ENCODE measurements at regions not wholly inside any gene's neighbourhood (a gene's known extent, or its start where the extent isn't known, plus 50 kb on each side); places are given as distances from the start of the nearest gene placed in this dataset.

- H3K4me3 ChIP-seq (ENCODE audit: low read depth, poor library complexity, severe bottlenecking), result no peak overlapping the region
- intact Hi-C loops (cut with DNase I; ENCODE audit: low total_unique reads), result no loop called here
- TF ChIP-seq POLR2A (IDR thresholded peaks at IDR 0.05) (no peak), CTCF (IDR thresholded peaks at IDR 0.05) (no peak)
- WGBS, 2 donors, result 86 to 89% methylated on average over 3 of the region's 3 CpGs
- DNase-seq (ENCODE audit: low spot score in 2 of 2), result no peak
Observed at GRCh38 chr11:105245781-105246315, 106.3 kb upstream of the CARD18 start.

- DNase-seq (ENCODE audit: low spot score in 2 of 2), result peak in 1 of 2 donors; percentile 17
- H3K4me3 ChIP-seq (ENCODE audit: low read depth, poor library complexity, severe bottlenecking), result no peak overlapping the region
- intact Hi-C loops (cut with DNase I; ENCODE audit: low total_unique reads), result no loop called here
- TF ChIP-seq CTCF (IDR thresholded peaks at IDR 0.05) (no peak), POLR2A (IDR thresholded peaks at IDR 0.05) (no peak)
- WGBS, 2 donors, result 57 to 58% methylated on average over 4 of the region's 4 CpGs
Observed at GRCh38 chr11:105244160-105244825, 104.7 kb upstream of the CARD18 start.

GRCh38 chr11:105241136-105241535, 101.6 kb upstream of the CARD18 start:
- H3K4me3 ChIP-seq (ENCODE audit: low read depth, poor library complexity, severe bottlenecking), result no peak overlapping the region

GRCh38 chr11:105236664-105237063, 97.1 kb upstream of the CARD18 start:
- TF ChIP-seq POLR2A (IDR thresholded peaks at IDR 0.05) (no peak), CTCF (IDR thresholded peaks at IDR 0.05) (no peak)
- intact Hi-C loops (cut with DNase I; ENCODE audit: low total_unique reads), result no loop called here
- no peak for DNase-seq (ENCODE audit: low spot score in 2 of 2)
- WGBS, 2 donors, result 61 to 71% methylated on average over 2 of the region's 2 CpGs
- H3K4me3 ChIP-seq (ENCODE audit: low read depth, poor library complexity, severe bottlenecking), result no peak overlapping the region

More at GRCh38 chr11:105241136-105241535, 101.6 kb upstream of the CARD18 start:
- intact Hi-C loops (cut with DNase I; ENCODE audit: low total_unique reads), result no loop called here
- TF ChIP-seq CTCF (IDR thresholded peaks at IDR 0.05) (no peak), POLR2A (IDR thresholded peaks at IDR 0.05) (no peak)
- WGBS, 2 donors, result 85 to 90% methylated on average over 1 of the region's 1 CpG
- no peak for DNase-seq (ENCODE audit: low spot score in 2 of 2)

GRCh38 chr11:105233285-105233684, 93.7 kb upstream of the CARD18 start:
- no peak overlapping the region for H3K4me3 ChIP-seq (ENCODE audit: low read depth, poor library complexity, severe bottlenecking)
- TF ChIP-seq CTCF (IDR thresholded peaks at IDR 0.05) (no peak), POLR2A (IDR thresholded peaks at IDR 0.05) (no peak)
- DNase-seq (ENCODE audit: low spot score in 2 of 2), result no peak
- intact Hi-C loops (cut with DNase I; ENCODE audit: low total_unique reads), result no loop called here
- 88 to 94% methylated on average over 1 of the region's 1 CpG for WGBS, 2 donors

GRCh38 chr11:105232021-105232420, 92.5 kb upstream of the CARD18 start:
- 84 to 88% methylated on average over 1 of the region's 1 CpG for WGBS, 2 donors

More at GRCh38 chr11:105232021-105232420, 92.5 kb upstream of the CARD18 start:
- intact Hi-C loops (cut with DNase I; ENCODE audit: low total_unique reads), result no loop called here
- no peak for DNase-seq (ENCODE audit: low spot score in 2 of 2)
- TF ChIP-seq CTCF (IDR thresholded peaks at IDR 0.05), result no peak
- H3K4me3 ChIP-seq (ENCODE audit: low read depth, poor library complexity, severe bottlenecking), result no peak overlapping the region

All from lower leg skin (tissue), 4 donors.